NCI-H82 (cell line): ENCODE measurements at regions not wholly inside any gene's neighbourhood (a gene's known extent, or its start where the extent isn't known, plus 50 kb on each side); places are given as distances from the start of the nearest gene placed in this dataset.
"Not testable (repeated sequence)": the region's sequence is repeated elsewhere in the genome, so short reads cannot be mapped to it uniquely, and the experiment has no call there.

Experiments
- DNase-seq: peaks from one replicate; lab custom pipeline; 2025; lab: John Stamatoyannopoulos, UW

DNA sequence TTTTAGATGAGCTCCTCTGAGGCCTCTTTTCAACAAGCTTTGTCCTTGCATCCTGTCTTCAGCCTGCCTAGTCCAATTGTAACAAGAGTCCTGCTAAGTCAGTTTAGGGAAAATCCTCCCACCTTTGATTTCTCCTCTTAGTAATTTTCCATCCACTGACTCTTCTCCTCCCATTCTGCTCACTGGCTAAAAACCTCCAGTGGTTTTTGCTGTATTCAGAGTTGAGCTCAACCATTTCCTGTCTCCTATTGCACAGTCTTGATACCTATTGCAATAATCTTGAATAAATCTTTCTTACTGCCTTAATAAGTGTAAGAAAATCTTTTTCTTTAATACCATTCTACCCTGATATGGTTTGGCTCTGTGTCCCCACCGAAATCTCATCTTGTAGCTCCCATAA, 117.8 kb upstream of the ENPP6 start:
- no peak for DNase-seq

DNA sequence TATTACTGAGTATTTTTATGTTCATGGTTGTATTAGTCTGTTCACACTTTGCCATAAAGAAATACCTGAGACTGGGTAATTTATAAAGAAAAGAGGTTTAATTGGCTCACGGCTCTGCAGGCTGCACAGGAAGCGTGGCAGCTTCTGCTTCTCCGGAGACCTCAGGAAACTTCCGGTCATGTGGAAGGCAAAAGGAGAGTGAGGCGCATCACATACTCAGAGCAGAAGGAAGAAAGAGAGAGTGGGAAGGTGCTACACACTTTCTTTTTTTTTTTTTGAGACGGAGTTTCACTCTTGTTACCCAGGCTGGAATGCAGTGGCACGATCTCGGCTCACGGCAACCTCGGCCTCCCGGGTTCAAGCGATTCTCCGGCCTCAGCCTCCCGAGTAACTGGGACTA, 115.8 kb upstream of the ENPP6 start:
- not testable (repeated sequence) for DNase-seq

DNA sequence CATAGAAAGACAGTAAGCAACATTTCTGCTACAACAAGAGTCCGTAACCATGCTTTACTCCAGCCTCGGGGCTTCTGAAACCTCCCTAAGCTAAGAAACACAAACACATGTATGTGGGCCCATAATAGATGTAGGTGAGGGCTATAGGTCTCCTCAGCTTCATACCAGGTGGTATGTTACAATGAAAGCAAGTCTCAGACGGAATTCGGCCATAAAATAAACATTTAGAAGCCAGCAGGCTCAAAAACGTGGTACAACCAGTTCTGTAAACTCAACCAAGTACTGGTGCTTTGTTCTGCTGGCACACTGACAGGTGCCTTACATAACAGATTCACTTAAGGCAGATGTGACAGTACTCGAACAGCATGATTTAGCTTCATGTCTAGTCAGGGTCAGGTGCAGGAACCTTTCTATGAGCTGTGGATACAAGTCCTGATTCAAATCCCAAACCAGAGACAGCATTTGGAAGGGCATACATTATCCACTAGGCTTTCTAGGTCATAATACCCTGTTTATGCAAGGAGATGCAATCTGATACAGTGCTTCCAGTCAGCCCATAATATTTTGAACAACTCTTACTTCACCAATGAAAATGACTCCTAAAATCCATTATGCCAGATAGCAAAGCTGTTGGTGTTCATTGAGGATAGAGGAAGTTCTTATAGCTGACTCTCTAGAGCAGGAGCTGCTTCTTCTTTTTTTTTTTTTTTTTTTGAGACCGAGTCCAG, 113.8 kb upstream of the ENPP6 start:
- DNase-seq, result no peak

DNA sequence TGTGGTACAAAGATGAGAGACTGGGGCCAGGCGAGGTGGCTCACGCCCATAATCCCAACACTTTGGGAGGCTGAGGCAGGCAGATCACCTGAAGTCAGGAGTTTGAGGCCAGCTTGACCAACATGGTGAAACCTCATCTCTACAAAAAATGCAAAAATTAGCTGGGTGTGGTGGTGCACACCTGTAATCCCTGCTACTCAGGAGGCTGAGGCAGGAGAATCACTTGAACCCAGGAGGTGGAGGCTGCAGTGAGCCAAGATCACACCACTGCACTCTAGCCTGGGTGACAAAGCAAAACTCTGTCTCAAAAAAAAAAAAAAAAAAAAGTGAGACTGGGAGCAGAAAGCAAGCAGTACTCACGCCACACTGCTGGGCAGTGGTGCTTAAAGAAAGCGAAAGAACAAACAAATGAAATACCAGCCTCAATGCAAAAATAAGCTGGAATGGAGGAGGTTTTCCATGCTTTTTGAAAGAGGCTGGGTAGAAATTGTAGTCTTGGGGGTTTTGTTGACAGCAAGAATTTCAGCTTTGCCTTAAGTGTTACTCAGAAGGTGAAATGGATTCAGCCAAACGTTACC, 112.9 kb upstream of the ENPP6 start:
- not testable (repeated sequence) for DNase-seq

DNA sequence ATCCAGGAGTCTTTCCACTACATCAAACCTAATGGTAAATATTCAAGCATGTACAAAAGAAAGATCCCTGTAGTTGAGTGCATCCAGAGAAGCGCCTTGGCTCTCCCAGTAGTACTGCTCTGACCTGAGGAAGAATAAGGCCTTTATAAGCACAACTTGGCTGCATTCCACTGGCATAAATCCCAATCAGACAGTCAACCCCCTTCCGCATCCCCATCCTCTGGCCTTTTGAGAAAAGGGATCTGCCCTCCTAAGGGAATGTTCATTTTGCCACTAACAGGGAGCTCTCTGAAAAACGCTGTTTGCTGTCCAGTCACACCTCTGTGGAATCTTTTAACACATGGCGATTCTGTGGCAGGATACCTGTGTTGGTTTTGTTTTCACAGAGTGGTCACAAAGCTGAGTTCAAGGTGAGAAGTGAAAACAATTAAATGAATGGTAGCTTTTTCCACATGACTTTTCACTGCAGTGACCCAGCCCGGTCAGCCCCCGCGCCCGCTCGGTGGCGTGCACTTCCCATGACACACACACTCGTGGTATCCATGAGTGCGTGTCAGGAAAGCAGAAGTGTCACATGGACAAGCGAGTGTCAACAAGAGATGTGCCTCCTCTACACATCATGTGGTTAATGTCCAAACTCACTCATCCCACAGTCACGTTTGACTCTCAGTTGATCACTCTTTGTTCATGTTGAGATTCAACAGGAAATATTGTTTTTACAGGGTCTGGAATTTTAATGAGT, 112.2 kb upstream of the ENPP6 start:
- no peak for DNase-seq

DNA sequence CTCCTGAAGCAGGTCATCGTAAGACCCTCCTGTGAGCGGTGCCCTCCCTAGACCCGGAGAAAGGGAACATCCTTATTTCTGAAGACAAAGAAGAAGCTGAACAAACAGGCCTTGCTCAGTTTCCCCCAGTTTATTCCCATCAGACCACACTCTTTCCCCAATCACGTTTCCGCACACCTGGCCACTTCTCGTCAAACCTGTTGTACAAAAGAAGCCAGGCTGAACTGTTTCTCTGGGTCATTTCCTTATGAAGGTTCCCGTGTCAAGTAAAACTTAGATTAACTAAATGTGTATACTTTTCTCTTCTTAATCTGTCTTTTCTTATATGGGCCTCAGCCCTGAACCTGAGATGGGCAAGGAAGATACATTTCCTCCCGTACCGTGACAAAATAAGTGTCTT, 111.6 kb upstream of the ENPP6 start:
- no peak for DNase-seq

DNA sequence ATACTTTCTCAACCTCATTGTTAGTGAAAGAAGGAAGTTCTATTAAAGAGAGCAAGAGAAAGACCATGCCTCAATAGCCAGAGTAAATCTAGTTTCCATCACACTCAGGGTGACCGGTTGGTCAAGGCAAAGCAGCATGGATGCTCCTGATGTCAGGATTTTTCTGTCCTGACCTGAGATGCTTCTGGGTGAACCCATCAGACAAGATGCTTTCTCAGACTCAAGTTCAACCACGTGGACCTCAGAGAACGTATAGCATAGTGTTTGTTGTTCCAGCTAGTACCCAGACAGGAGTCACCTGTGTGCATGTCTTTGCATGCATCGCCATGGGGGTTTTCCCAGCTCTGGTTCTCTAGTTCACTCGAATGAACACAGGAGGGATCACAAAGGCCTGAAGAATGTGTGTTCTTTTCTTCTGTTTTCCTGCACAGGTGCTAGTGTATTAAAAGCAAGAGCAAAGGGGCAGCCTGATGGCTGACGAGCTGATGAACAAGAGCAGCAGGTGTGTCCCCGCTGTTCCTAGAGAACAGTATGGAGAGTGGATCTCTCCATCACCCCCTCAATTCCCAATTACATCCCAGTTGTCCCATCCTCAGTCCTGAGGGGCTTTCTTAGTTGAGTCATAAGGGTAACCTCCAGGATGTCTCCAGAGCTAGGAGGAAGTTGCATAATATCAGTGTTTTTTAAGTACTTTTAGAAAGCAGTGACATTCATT, 110.5 kb upstream of the ENPP6 start:
- no peak for DNase-seq

DNA sequence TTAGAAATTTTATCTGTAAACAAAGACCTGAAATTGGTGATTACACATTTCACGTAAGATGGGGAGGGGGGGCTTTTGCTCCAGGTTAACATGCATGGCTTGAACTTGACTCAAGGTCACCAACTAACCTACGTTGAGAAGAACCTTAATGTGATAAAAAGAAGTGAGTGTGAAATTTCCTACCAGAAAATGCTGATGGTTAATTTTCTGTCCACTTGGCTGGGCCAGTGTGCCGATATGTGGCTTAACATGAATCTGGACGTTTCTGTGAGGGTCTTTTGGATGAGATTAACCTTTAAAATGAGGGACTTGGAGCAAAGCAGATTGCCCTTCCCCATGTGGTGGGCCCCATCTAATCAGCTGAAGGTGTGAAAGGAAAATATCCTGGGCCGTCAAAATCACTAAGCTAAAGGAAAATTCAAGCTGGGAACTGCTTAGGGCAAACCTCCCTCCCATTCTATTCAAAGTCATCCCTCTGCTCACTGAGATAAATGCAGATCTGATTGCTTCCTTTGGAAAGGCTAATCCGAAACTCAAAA, 107.3 kb upstream of the ENPP6 start:
- no peak for DNase-seq

DNA sequence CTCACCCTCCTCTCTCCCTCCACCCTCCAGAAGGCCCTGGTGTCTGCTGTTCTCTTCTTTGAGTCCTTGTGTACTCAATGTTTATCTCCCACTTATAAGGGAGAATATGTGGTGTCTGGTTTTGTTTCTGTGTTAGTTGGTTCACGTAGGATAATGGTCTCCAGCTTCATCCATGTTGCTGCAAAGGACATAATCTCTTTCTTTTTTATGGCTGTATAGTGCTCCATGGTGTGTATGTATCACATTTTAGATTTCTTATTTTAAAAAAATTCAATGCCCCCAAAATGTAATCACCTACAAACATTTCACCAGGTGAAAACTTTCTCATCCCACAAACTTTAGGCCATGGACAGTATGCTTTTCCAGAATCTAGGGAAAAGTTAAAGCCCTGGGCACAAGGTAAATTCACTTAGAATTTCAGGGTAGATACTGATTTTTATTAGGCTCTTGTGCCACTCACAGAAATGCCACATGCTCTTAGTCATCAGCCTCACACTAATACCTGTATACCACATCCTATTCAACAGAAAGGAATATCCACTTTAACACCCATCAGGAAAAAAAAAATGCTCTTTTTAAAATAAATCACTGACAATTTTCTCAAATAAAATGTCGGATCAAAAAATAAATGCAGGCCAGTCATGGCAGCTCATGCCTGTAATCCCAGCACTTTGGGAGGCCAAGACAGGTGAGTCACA, 104.8 kb upstream of the ENPP6 start:
- DNase-seq, result no peak

DNA sequence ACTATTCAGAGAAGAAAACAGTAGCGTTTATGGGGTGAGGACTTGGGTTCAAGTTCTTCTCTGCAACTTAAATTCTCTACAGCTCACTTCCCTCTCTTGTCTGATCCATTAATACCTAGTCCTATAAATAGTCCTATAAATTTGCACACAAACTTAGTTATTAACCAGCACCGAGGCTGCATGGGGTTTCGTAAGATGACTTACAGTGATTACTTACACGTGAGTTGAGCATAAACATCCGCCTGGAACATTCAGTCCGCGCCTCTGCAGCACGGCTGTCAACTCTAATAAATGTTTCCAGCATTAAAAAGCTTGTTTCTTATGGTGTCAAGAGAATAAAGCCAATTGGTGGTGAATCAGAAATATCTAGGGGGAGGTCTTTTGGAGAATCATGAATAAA, 103.0 kb upstream of the ENPP6 start:
- no peak for DNase-seq

DNA sequence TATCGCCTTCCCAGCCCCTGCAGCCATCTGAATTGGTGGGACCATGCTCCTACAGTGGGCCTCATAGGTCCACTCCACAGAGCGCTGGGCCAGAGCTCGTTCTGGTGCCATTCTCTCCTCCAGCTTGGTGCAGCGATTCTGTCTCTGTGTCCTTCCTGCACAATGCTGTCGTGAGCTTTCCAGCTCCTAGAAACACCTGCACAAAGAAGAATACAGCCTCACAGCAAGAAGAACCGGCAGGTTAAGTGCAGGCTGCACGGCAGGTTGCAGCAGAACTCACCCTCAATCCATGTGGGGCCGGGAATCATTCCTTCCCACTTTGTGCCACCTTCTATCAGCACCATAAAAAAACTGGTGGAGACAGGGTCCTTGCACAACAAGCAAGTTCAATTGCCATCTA, 101.2 kb upstream of the ENPP6 start:
- no peak for DNase-seq

DNA sequence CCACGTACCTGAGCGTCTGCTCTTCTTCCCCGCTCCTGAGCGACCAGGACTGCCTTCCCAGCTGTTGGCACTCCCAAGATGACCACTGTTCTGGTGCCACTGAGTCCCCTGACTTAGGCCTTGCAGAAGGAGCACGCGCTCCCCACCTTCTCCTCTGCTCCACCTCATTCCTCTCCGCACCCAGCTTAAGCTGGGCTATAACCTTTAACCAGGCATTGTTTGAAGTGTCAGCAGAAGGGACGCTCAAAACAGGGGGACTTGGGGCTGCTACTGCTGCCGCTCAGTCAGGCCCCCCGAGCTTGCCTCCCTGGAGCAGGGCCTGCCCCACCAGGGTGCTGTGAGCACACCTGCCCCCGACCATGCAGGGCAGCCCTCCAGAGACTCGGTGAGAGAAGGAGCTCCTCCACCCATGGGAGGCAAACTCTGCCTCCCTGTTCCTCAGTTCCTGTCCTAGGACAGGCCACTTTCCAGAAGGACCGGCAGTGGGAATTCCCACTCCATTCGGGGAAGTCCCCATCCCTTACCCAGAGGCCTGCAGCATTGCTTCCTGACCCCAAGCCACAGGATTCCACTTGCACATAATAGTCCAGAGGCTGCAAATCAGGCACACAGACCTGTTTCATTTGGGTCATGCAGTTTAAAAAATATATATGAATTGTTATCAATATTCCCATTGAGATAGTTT, 99.7 kb upstream of the ENPP6 start:
- DNase-seq, result no peak

DNA sequence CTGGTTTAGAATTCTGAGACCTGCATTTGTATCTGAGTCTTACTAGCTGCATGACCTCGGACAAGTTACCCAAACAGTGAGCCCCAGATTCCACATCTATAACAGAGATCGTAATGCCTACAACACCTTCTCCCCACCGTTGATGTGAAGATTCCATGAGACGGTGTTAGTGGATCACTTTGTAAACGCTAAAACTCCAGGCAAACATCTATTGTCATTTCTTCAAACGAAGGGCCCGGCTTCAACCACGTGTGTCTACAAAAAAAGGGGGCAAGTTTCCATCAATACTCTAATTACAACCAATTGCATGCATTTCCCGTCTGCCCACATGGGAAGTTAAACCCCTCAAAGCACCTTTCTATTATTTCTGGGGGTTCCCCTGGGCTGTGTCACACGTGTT, 99.1 kb upstream of the ENPP6 start:
- no peak for DNase-seq

DNA sequence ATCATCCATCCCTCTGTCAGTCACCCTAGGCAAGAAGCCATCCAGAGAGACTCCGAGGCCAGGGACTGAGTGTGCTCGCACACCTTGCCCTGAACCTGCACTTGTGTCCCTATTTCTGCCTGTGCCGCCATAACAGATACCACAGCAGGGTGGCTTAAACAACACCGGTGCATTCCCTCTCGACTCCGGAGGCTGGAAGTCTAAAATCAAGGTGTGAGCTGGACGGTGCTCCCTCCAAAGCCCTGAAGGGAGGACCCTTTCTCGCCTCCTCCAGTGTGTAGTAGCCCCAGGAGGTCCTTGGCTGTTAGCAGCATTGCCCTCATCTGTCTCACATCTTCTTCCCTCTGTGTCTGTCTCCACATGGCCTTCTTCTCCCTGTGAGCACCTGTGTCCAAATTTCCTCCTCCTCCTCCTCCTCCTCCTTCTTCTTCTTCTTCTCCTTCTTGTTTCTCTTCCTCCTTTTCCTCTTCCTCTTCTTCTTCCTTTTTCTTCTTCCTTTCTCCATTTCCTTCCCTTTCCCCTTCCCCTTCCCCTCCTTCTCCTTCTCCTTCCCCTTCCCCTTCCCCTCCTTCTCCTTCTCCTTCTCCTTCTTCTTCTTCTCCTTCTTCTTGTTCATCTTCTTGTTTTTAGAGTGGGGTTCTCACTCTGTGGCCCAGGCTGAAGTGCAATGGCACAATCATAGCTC, 98.1 kb upstream of the ENPP6 start:
- DNase-seq, result no peak

DNA sequence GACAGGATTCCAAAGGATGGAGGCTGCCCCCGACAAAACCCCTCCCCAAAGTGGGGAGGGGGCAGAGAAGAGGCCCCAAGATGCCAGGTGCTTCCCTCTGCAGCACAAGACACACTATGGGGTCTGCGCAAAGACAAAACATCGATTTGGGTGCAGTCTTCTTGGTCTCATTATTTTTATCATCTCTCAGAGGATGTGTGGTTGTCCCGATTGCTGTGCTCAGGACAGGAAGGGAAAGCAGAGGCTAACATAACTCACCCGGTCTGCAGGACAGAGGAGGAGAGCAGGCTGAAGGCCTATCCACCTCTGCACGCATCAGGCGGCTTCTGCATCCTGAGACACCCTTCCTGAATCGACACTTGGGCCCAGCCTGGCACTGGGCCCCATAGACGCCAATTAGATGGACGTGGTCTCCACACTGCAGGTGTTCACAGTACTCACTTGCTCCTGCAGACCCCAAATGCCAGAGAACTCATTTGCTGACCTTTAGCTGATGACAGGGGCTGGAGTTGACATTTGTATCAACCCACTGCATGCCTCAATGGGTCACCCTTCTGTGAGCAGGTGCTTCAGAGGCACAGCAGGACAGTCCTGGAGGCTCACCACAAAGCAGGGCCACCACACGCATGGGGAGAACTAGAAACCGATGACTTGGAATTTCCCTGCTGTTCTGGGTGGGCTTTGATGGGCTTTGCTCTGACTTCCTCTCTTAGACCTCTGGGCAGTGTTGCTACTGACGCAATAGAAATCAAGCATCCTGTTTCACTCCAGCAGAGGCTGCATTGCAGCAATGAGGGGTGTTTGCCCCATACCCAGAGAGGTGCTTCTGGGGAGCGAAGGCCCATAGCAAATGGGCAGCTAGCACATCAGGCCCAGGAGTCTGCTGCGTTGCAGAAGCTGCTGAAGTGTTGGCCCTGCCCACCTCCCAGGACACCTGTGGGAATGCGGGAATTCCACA, 96.3 kb upstream of the ENPP6 start:
- DNase-seq, result no peak

DNA sequence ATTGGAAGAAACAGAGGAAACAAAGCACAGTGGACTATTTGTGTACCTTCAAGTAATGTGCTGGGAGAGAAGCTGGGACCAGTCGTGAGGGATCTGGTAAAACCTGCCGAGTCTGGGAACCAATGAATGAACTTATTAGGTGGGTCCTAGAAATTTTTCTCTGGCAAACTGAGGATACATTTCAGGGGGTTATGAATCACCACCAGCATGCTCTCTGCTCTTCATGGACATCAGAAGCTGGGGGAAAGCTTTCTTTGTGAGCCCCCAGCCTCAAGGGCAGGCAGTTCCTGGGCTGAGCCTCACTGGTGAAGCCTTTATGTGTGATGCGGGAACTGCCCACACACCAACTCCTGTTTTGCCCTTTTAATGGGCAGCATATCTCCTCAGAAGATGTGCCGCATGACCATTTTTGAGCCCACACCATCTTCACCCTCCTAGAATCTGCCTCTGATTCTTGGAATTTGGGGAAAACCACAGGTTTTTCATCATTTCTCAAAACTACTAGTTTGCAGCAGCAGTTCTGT, 95.4 kb upstream of the ENPP6 start:
- no peak for DNase-seq

DNA sequence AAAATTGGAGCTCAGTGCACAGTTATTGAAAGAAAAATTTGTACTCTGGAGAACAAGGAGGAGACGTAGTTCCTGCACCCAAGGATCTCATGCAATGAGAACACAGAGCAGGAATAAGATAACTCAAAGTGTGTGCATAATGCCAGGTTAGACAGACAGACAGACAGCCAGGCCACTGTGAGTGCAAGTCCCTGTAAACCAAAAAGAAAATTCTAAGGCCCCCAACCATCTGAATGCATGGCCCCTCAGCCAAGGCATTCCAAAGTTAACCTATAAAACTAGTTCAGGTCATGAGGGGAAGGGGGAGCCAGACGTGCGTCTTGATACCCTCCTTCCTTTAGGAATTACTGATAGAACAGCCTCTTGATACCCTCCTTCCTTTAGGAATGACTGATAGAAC, 94.5 kb upstream of the ENPP6 start:
- no peak for DNase-seq

DNA sequence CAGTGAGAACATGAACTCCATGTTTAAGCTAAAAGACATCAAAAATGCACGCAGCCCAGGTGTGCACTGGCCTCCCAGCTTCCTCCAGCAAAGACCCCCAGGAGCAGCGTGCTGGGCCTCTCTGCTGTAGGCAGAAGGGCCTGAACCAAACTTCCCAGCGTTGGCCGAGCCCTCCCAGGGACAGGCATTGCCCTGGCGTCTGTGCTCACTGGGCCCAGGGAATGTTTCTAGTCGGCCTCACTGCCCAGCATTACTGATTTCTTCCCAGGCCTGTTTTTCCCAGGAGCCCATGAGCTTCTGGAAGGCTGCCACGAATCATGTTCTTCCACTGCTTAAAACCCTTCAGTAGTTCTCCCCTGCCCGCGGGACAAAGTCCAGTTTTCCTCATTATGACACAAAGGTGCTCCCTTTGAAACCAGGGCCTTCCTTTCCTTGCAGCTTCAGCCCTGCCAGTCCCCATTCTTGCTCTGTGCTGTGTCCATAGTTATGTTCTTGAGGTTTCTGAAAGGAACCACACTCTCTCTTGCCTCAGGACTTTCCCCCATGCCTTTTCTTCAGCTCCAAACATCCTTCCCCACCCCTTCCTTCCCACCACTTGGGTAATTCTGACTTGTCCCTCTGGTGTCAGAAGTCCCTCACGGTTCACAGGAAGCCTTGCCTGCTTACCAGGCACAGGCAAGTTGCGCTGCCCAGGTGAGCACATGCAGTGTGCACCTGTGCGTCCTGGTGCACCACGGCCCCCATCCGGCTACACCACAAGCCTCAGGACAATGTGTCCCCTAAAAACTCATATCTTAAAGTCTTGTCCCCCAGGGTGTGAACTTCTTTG, 93.4 kb upstream of the ENPP6 start:
- no peak for DNase-seq
